GM13976 (cell line): ENCODE measurements at regions not wholly inside any gene's neighbourhood (a gene's known extent, or its start where the extent isn't known, plus 50 kb on each side); places are given as distances from the start of the nearest gene placed in this dataset.
"Not testable (repeated sequence)": the region's sequence is repeated elsewhere in the genome, so short reads cannot be mapped to it uniquely, and the experiment has no call there.

Source experiments
- DNase-seq: peaks from one replicate; pipeline ENCODE4 v3.0.0; 2012; ENCODE audit warnings: low spot score
- in situ Hi-C: fragments of 300-500 bp; cut with MboI; formaldehyde crosslinking; loops from one replicate; pipeline ENCODE4 v1.12.0; 2022; ENCODE audit warnings: low sequenced_read_pairs, mixed read lengths, inconsistent platforms; ENCODE audit not compliant: unreplicated experiment
- TF ChIP-seq, protein P1 (sequence below): IDR thresholded peaks from 2 replicates; pipeline ENCODE4 v1.5.1; 2012; ENCODE audit warnings: borderline replicate concordance, mild to moderate bottlenecking; ENCODE audit not compliant: insufficient read depth; ENCODE audit errors: extremely low read depth, missing control alignments, control extremely low read depth

DNA sequence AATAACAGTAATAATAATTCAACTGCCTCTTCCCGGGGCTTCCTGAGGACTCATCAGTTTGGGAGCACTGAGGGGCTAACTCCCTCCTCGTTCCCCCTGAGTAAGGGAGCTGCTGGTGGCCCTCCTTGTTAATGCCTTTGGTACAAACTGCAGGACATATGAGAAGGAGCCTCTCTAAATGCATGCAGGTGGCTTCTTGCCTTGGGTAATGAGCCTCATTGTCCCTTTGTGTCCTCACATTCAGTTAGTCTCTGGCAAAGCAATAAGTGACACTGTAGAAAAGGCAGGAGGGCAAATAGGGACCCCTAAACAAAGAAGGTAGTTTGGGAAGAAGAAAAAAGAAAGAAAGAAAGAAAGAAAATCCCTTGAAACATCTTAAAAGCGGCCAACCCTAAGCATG lies 95.4 kb upstream of the ERCC6L2 start:
- TF ChIP-seq, protein P1, sequence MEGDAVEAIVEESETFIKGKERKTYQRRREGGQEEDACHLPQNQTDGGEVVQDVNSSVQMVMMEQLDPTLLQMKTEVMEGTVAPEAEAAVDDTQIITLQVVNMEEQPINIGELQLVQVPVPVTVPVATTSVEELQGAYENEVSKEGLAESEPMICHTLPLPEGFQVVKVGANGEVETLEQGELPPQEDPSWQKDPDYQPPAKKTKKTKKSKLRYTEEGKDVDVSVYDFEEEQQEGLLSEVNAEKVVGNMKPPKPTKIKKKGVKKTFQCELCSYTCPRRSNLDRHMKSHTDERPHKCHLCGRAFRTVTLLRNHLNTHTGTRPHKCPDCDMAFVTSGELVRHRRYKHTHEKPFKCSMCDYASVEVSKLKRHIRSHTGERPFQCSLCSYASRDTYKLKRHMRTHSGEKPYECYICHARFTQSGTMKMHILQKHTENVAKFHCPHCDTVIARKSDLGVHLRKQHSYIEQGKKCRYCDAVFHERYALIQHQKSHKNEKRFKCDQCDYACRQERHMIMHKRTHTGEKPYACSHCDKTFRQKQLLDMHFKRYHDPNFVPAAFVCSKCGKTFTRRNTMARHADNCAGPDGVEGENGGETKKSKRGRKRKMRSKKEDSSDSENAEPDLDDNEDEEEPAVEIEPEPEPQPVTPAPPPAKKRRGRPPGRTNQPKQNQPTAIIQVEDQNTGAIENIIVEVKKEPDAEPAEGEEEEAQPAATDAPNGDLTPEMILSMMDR: no peak
- DNase-seq: no peak
- in situ Hi-C loops: no loop called here

DNA sequence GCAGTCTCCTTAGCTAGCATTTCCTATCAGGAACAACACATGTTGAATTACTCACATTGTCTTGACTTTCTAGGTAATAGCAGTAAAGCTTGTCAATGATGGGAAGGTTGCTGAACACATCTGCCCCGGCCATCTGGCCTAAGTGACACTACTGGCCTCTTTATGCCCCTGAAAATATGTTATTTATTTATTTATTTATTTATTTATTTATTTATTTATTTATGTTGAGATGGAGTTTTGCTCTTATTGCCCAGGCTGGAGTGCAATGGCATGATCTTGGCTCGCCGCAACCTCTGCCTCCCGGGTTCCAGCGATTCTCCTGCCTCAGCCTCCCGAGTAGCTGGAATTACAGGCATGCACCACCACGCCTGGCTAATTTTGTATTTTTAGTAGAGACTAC lies 95.9 kb upstream of the ERCC6L2 start:
- in situ Hi-C loops, DNase-seq: not testable (repeated sequence)

DNA sequence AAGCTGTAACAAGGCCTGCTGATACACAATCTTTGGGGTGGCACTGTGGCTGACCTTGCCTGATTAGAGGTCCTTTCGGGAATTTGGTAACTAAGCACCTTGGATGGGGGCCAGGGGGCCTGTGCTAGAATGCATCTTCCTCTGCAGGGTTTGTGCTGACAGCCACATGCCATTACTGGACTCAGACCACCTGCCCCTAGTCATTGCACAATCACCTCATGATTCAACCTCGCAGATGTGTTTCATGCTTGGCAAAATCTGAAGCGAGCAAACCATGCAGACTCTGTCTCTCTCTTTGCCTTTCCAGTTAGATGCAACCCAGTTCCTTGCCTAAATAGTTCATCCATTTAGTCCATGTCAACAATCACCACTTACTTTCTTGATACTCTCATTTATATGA lies 96.5 kb upstream of the ERCC6L2 start:
- no peak for DNase-seq
- in situ Hi-C loops: no loop called here
- TF ChIP-seq, protein P1: no peak

DNA sequence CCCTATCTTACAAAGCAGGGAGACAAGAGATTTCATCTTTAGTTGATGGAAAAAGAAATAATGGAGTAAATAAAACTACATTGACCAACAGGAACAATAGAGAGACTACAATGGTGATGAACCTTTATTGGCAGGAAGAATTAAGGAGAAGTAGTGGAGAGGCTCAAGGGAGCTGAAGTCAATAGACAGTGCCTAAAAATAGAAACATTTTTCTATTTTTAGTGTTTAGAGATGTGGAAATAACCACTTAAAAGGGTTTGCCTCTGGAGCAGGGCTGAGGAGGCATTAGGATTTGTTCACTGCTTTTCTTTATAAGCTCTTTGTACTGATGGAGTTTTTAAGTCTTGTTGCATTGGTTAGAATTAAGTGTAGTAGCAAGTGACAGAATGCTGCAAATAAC lies 98.4 kb upstream of the ERCC6L2 start:
- TF ChIP-seq, protein P1: no peak
- no peak for DNase-seq

DNA sequence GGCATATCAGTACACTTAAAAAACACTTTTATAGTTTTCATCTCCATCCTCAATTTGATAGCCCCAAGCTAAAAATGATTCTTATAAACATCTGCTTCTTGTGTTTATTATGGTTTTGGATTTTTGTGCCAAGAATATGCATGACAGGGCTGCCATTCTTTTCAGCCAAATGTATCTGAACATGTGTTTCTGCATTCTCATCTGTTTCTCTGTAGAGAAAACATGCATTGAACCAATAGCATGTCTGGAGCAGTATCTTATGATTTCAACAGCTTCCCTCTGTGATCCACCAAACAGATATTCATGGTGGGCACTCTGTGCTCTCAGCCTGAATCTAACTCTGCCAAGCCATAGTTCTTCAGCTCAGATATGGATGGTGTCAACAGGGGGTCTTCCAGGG lies 99.3 kb upstream of the ERCC6L2 start:
- no peak for DNase-seq
- in situ Hi-C loops: no loop called here
- TF ChIP-seq, protein P1: no peak

More for the DNA sequence above, 98.4 kb upstream of the ERCC6L2 start:
- in situ Hi-C loops: no loop called here

DNA sequence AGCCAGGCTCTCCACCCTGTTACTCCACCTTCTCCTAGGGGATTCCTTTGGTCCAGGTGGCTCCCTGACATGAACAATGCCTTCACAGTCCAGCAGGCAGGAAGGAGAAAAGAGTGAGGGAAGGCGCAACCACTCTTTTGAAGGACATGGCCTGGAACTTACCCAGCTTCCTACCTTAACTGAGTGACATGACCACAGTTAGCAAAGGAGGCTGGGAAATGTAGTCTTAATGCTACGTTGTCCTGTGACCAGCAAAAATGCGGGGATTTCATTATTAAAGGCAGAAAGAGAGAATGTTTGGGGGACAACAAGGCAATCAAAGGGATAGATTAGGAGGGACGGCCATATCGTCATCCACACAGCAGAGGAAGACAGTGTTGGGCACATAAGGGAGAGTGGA lies 100.3 kb upstream of the ERCC6L2 start:
- no peak for DNase-seq
- in situ Hi-C loops: no loop called here
- TF ChIP-seq, protein P1: no peak

DNA sequence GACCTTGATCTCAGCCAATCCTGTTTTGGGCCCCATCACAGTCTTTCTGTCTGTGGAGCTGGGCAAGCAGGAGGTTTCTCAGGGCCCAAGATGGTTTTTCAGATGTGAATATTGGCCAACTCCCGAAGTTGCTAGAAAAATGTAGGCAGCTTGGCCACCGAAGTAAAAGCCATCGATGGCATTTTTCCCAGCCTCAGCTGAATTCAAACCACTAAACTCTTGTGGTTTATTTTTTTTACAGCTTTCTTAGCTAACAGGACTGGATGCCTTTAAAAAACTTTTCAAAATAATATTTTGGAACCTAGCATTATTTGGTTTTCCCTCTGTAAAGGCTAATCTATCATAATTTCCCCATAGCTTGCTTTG lies 102.5 kb upstream of the ERCC6L2 start:
- DNase-seq: no peak
- in situ Hi-C loops: no loop called here
- TF ChIP-seq, protein P1: no peak
